IMR-90 (cell line): ENCODE measurements at regions not wholly inside any gene's neighbourhood (a gene's known extent, or its start where the extent isn't known, plus 50 kb on each side); places are given as distances from the start of the nearest gene placed in this dataset.
"Not testable (repeated sequence)": the region's sequence is repeated elsewhere in the genome, so short reads cannot be mapped to it uniquely, and the experiment has no call there.

Experiments
- BHLHE40 ChIP-seq: fragments of 150-350 bp; IDR thresholded peaks from 2 replicates; pipeline ENCODE4 v1.6.1; 2016; ENCODE audit warnings: mild to moderate bottlenecking, low read depth, low read length
- CTCF ChIP-seq: conservative IDR thresholded peaks from 2 replicates; pipeline ENCODE4 v1.5.1; 2012; ENCODE audit warnings: mild to moderate bottlenecking, low read depth, low read length, improper control_type of control experiment
- ELK1 ChIP-seq: fragments of 150-350 bp; IDR thresholded peaks from 2 replicates; pipeline ENCODE4 v1.6.1; 2016; ENCODE audit warnings: low read depth, mild to moderate bottlenecking, low read length, moderate library complexity, borderline replicate concordance
- FOS ChIP-seq: fragments of 150-350 bp; IDR thresholded peaks from 2 replicates; pipeline ENCODE4 v1.6.1; 2016; ENCODE audit warnings: low read depth, low read length
- MAFK ChIP-seq: IDR thresholded peaks from 2 replicates; pipeline ENCODE4 v1.6.1; 2012; ENCODE audit warnings: low read depth, low read length, improper control_type of control experiment
- MXI1 ChIP-seq: IDR thresholded peaks from 2 replicates; pipeline ENCODE4 v1.6.1; 2012; ENCODE audit warnings: low read depth, mild to moderate bottlenecking, low read length, moderate library complexity, borderline replicate concordance
- NFE2L2 ChIP-seq: fragments of 150-350 bp; IDR thresholded peaks from 2 replicates; pipeline ENCODE4 v1.6.1; 2016; ENCODE audit warnings: low read depth, mild to moderate bottlenecking, low read length
- POLR2A ChIP-seq: IDR thresholded peaks from 2 replicates; pipeline ENCODE4 v1.6.1; 2012; ENCODE audit warnings: mild to moderate bottlenecking, low read depth, low read length
- RFX5 ChIP-seq: IDR thresholded peaks from 2 replicates; pipeline ENCODE4 v1.8.0; 2012; ENCODE audit warnings: low read depth, mild to moderate bottlenecking, low read length, moderate library complexity
- USF2 ChIP-seq: fragments of 150-350 bp; IDR thresholded peaks from 2 replicates; pipeline ENCODE4 v1.6.1; 2017; ENCODE audit warnings: mild to moderate bottlenecking, antibody characterized with exemption, low read length, low read depth

GRCh38 chr2:132254306-132254919 is 92.7 kb upstream of the ANKRD30BL start:
- TF ChIP-seq USF2, ELK1, POLR2A, CTCF, MXI1, FOS, MAFK, NFE2L2, RFX5, BHLHE40: not testable (repeated sequence)
